ENCODE measurements at regions not wholly inside any gene's neighbourhood (a gene's known extent, or its start where the extent isn't known, plus 50 kb on each side); places are given as distances from the start of the nearest gene placed in this dataset.

- H3K9me3 Mint-ChIP-seq, result peaks cover 6 to 8% of the 10 kb centered on the region in 2 donors
- Histone ChIP-seq H3K27me3 (ENCODE audit: control insufficient read depth, insufficient read depth, low read length) (no peaks in the 10 kb centered on the region), H3K4me3 (ENCODE audit: low read length) (no peak overlapping the region), H3K9me3 (ENCODE audit: control insufficient read depth, insufficient read depth, low read length) (peaks cover 13% of the 10 kb centered on the region), H3K4me1 (ENCODE audit: control insufficient read depth, insufficient read depth, low read length) (no peaks in the 10 kb centered on the region), H3K36me3 (ENCODE audit: control insufficient read depth, insufficient read depth, low read length) (no peaks in the 10 kb centered on the region), H3K27ac (ENCODE audit: low read length) (no peak overlapping the region)
- no peak for ATAC-seq
- no peak for TF ChIP-seq CTCF (IDR thresholded peaks at IDR 0.05)
- no peaks in the 10 kb centered on the region for H3K27me3 Mint-ChIP-seq (ENCODE audit: low read depth in 2 of 2)
- intact Hi-C loops (cut with micrococcal nuclease), result no loop called here
- WGBS (ENCODE audit: insufficient coverage), result 89% methylated on average over 5 of the region's 7 CpGs
- no peak overlapping the region for H3K27ac Mint-ChIP-seq
- H3K4me3 Mint-ChIP-seq, result no peak overlapping the region
- no peaks in the 10 kb centered on the region for H3K36me3 Mint-ChIP-seq
- DNase-seq, result no peak
- no peaks in the 10 kb centered on the region for H3K4me1 Mint-ChIP-seq
These were observed 62.2 kb upstream of the ADCY1 start for GRCh38 chr7:45511721-45512597.

GRCh38 chr7:45514944-45515343, 59.2 kb upstream of the ADCY1 start:
- H3K27ac ChIP-seq (ENCODE audit: low read length), result no peak overlapping the region
- peaks cover 8 to 10% of the 10 kb centered on the region in 2 donors for H3K9me3 Mint-ChIP-seq
- ATAC-seq (no peak), DNase-seq (no peak)
- H3K27ac Mint-ChIP-seq, result no peak overlapping the region
- intact Hi-C loops (cut with micrococcal nuclease), result no loop called here
- 100% methylated on average over 3 of the region's 4 CpGs for WGBS (ENCODE audit: insufficient coverage)
- H3K4me3 Mint-ChIP-seq, result no peak overlapping the region
- no peak overlapping the region for H3K4me3 ChIP-seq (ENCODE audit: low read length)
- H3K4me1 Mint-ChIP-seq, result no peaks in the 10 kb centered on the region
- no peaks in the 10 kb centered on the region for H3K4me1 ChIP-seq (ENCODE audit: control insufficient read depth, insufficient read depth, low read length)
- H3K9me3 ChIP-seq (ENCODE audit: control insufficient read depth, insufficient read depth, low read length), result peaks cover 7% of the 10 kb centered on the region
- H3K36me3 ChIP-seq (ENCODE audit: control insufficient read depth, insufficient read depth, low read length), result no peaks in the 10 kb centered on the region
- H3K27me3 ChIP-seq (ENCODE audit: control insufficient read depth, insufficient read depth, low read length), result no peaks in the 10 kb centered on the region
- TF ChIP-seq CTCF (IDR thresholded peaks at IDR 0.05), result no peak
- peaks cover 15% of the 10 kb centered on the region for H3K36me3 Mint-ChIP-seq
- peaks cover 0 to 3% of the 10 kb centered on the region in 2 donors for H3K27me3 Mint-ChIP-seq (ENCODE audit: low read depth in 2 of 2)

- Mint-ChIP-seq H3K9me3 (peaks cover 8 to 10% of the 10 kb centered on the region in 2 donors), H3K27ac (no peak overlapping the region), H3K27me3 (ENCODE audit: low read depth in 2 of 2) (peaks cover 0 to 3% of the 10 kb centered on the region in 2 donors), H3K36me3 (peaks cover 15% of the 10 kb centered on the region), H3K4me3 (no peak overlapping the region), H3K4me1 (no peaks in the 10 kb centered on the region)
- Histone ChIP-seq H3K4me1 (ENCODE audit: control insufficient read depth, insufficient read depth, low read length) (no peaks in the 10 kb centered on the region), H3K4me3 (ENCODE audit: low read length) (no peak overlapping the region), H3K9me3 (ENCODE audit: control insufficient read depth, insufficient read depth, low read length) (peaks cover 7% of the 10 kb centered on the region), H3K27me3 (ENCODE audit: control insufficient read depth, insufficient read depth, low read length) (no peaks in the 10 kb centered on the region), H3K36me3 (ENCODE audit: control insufficient read depth, insufficient read depth, low read length) (no peaks in the 10 kb centered on the region), H3K27ac (ENCODE audit: low read length) (no peak overlapping the region)
- DNase-seq (no peak), ATAC-seq (no peak)
- no peak for TF ChIP-seq CTCF (IDR thresholded peaks at IDR 0.05)
- intact Hi-C loops (cut with micrococcal nuclease), result no loop called here
These were observed 58.8 kb upstream of the ADCY1 start for GRCh38 chr7:45515346-45515745.

Data from natural killer cell (primary cell).